Osteoblast (primary cell): ENCODE measurements at regions not wholly inside any gene's neighbourhood (a gene's known extent, or its start where the extent isn't known, plus 50 kb on each side); places are given as distances from the start of the nearest gene placed in this dataset.

Experiments used
- DNase-seq: peaks from one replicate; pipeline ENCODE4 v3.0.0; 2011; ENCODE audit warnings: low spot score, mixed read lengths; ENCODE audit not compliant: insufficient read length; ENCODE audit errors: missing footprints
- H2AFZ ChIP-seq: 2 replicates; pipeline ENCODE4 v1.6.0; 2011; ENCODE audit warnings: mild to moderate bottlenecking, low read length
- H3K27ac ChIP-seq: 2 replicates; pipeline ENCODE4 v1.5.1; 2011; ENCODE audit warnings: mild to moderate bottlenecking, low read depth, low read length, moderate library complexity
- H3K27me3 ChIP-seq: 2 replicates; pipeline ENCODE4 v1.6.0; 2012; ENCODE audit warnings: mild to moderate bottlenecking, control low read depth, inconsistent platforms, low read length, moderate library complexity; ENCODE audit not compliant: insufficient read depth
- H3K36me3 ChIP-seq: 2 replicates; pipeline ENCODE4 v1.5.1; 2011; ENCODE audit warnings: mild to moderate bottlenecking, low read length, control low read depth, moderate library complexity; ENCODE audit not compliant: insufficient read depth
- H3K4me1 ChIP-seq: 2 replicates; pipeline ENCODE4 v1.5.1; 2011; ENCODE audit warnings: mild to moderate bottlenecking, low read length, control low read depth, moderate library complexity; ENCODE audit not compliant: insufficient read depth
- H3K4me2 ChIP-seq: 2 replicates; pipeline ENCODE4 v1.6.0; 2011; ENCODE audit warnings: mild to moderate bottlenecking, low read length; ENCODE audit not compliant: insufficient read depth
- H3K4me3 ChIP-seq: fragments of 200-600 bp; sonication (generic); 3 replicates; pipeline ENCODE4 v1.5.1; 2012; ENCODE audit warnings: mild to moderate bottlenecking, low read length, inconsistent platforms; ENCODE audit not compliant: insufficient read depth
- H3K79me2 ChIP-seq: 2 replicates; pipeline ENCODE4 v1.6.0; 2012; ENCODE audit warnings: mild to moderate bottlenecking, low read length, control low read depth, inconsistent platforms; ENCODE audit not compliant: insufficient read depth
- H3K9me3 ChIP-seq: 2 replicates; pipeline ENCODE4 v1.5.1; 2011; ENCODE audit warnings: low read depth, low read length, control low read depth
- H4K20me1 ChIP-seq: 2 replicates; pipeline ENCODE4 v1.6.0; 2012; ENCODE audit warnings: mild to moderate bottlenecking, low read length, control low read depth; ENCODE audit not compliant: insufficient read depth
- CTCF ChIP-seq: IDR thresholded peaks from 2 replicates; pipeline ENCODE4 v1.5.1; 2011; ENCODE audit warnings: mild to moderate bottlenecking, low read depth, low read length, moderate library complexity; ENCODE audit errors: extremely low read depth

DNA sequence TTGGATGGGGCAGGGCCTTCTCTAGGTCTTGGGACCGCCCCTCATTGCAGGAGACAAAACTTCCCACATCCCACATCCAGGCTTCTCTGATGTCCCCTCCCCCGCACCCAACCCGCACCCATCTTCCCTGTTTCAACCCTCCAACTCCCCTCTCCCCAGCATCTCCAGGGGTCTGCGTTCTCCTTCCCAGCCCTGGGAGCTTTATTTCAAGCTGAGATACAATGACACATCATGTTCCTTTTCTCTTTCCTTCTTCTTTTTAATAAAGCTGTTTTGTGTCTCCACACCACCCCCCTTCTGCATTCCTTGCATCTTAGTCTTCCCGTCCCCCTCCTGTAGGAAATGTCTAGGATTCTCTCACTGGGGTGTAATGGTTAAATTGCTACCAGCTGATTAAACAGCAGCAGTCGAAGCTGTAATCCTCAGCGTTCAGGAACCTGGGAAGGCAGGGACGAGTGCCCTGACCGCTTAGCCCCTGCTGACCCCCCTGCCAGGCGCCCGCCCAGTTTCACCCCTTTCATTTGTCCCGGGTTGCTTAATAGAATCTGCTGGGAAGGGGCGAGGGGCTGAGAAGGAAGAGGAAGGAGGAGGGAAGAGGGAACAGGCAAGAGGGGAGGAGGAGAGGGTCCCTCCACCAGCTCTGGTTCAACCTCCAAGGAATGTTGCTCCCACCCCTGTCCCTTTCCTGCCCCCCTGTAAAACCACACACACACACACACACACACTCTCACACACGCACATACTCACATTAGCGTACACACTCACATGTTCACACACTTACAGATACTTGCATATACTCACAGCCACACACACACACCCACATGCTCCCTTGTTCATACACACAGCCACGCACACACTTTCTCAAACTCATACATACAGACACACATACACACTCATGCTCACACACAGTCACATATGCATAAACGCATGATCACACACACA, 104.5 kb upstream of the MED13L start:
- H4K20me1 ChIP-seq, result no peaks in the 10 kb centered on the region
- no peak for TF ChIP-seq CTCF
- H3K79me2 ChIP-seq, result no peaks in the 10 kb centered on the region
- H3K27ac ChIP-seq, result peak overlapping the region; percentile 91
- H3K4me3 ChIP-seq, result peak overlapping the region; percentile 48
- H3K4me2 ChIP-seq, result peak overlapping the region; percentile 69
- peak overlapping the region; percentile 54 for H2AFZ ChIP-seq
- H3K36me3 ChIP-seq, result no peaks in the 10 kb centered on the region
- no peaks in the 10 kb centered on the region for H3K9me3 ChIP-seq
- H3K4me1 ChIP-seq, result peaks cover 40% of the 10 kb centered on the region
- peak; percentile 93 for DNase-seq
- H3K27me3 ChIP-seq, result no peaks in the 10 kb centered on the region

DNA sequence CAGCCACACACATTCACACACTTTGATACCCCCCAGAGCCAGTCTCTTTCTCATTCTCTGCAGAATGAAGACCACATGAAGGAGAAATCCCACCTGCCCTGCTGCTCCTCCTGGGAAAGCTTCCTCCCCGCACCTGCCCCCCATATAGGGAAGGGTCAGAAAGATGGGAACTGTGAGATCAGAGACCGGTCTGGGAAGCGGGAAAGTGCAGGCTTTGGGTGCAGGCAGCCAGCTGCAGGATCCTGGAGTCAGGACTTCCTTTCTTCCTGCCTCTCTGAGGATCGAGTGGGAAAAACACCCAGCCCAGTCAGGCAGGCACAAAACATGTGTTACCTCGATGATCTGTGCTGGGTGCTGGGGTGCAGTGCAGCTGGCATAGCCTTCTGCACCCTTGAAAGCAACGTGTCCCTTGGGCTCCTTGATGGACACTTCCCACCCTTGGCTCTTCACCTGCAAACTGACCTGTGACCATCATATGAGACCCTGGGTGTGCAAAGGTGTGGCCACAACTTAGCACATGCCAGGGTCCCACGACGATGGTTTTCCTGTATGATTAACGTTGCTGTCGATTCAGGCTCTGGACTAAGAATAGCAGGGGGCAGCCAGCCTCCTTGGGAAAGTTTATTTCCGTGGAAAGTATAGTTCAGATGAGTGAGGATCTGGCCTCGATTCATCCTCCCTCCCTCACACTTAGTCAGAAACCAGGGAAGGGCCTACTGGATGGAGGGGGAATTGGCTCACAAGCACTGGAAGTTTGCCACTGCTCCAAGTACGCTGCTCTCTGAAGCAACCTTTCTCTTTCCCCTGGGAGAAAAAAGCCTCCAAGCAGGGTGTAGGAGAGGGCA, 105.4 kb upstream of the MED13L start:
- Histone ChIP-seq H4K20me1 (no peaks in the 10 kb centered on the region), H3K4me2 (peak overlapping the region; percentile 69), H2AFZ (no peak overlapping the region), H3K4me3 (peak overlapping the region; percentile 48), H3K27ac (peak overlapping the region; percentile 91), H3K4me1 (peaks cover 37% of the 10 kb centered on the region), H3K79me2 (no peaks in the 10 kb centered on the region), H3K27me3 (no peaks in the 10 kb centered on the region), H3K36me3 (no peaks in the 10 kb centered on the region), H3K9me3 (no peaks in the 10 kb centered on the region)
- peak; percentile 95 for DNase-seq
- TF ChIP-seq CTCF, result no peak

GRCh38 chr12:116384175-116384574, 106.7 kb upstream of the MED13L start:
- no peak overlapping the region for H3K4me2 ChIP-seq
- TF ChIP-seq CTCF, result no peak
- no peaks in the 10 kb centered on the region for H3K9me3 ChIP-seq
- no peak overlapping the region for H3K27ac ChIP-seq
- H3K79me2 ChIP-seq, result no peaks in the 10 kb centered on the region
- no peak overlapping the region for H2AFZ ChIP-seq
- H3K4me1 ChIP-seq, result peaks cover 42% of the 10 kb centered on the region
- no peak overlapping the region for H3K4me3 ChIP-seq
- no peaks in the 10 kb centered on the region for H3K36me3 ChIP-seq
- H3K27me3 ChIP-seq, result no peaks in the 10 kb centered on the region
- no peaks in the 10 kb centered on the region for H4K20me1 ChIP-seq
- no peak for DNase-seq
